Thyroid gland (tissue), 4 donors: ENCODE measurements at regions not wholly inside any gene's neighbourhood (a gene's known extent, or its start where the extent isn't known, plus 50 kb on each side); places are given as distances from the start of the nearest gene placed in this dataset.

Experiments used
- DNase-seq, 2 donors: peaks; one replicate each; pipeline ENCODE4 v3.0.0-alpha.2; 2019
- H3K27ac ChIP-seq, 3 donors: fragments of 200-600 bp; sonication (generic); 1 replicate in 2 of 3; 2 replicates in 1 of 3; pipeline ENCODE4 v1.5.1; 2016 to 2019; ENCODE audit warnings: mild to moderate bottlenecking in 1 of 3, moderate library complexity in 1 of 3
- H3K27me3 ChIP-seq: fragments of 200-600 bp; sonication (generic); one replicate; pipeline ENCODE4 v1.5.1; 2019
- H3K36me3 ChIP-seq, 2 donors: fragments of 200-600 bp; sonication (generic); one replicate each; pipeline ENCODE4 v1.5.1; 2016 to 2019
- H3K4me1 ChIP-seq, 2 donors: fragments of 200-600 bp; sonication (generic); one replicate each; pipeline ENCODE4 v1.5.1; 2017 to 2019
- H3K4me3 ChIP-seq, 3 donors: fragments of 200-600 bp; sonication (generic); replicated peaks in 1 of 3; 1 replicate in 2 of 3; 2 replicates in 1 of 3; pipeline ENCODE4 v1.5.1; 2016; ENCODE audit warnings: mild to moderate bottlenecking in 1 of 3
- H3K9me3 ChIP-seq: fragments of 200-600 bp; sonication (generic); one replicate; pipeline ENCODE4 v1.5.1; 2017
- POLR2A ChIP-seq, 2 donors: fragments of 450-650 bp; IDR thresholded peaks; one replicate each; pipeline ENCODE4 v1.6.1; 2017; ENCODE audit warnings: antibody characterized with exemption in 2 of 2, mild to moderate bottlenecking in 2 of 2, moderate library complexity in 1 of 2
- WGBS, 2 donors: methylation state at CpG; one replicate each; pipeline ENCODE4 v1.1.5; 2017; 5-methylcytosine and 5-hydroxymethylcytosine counted together
- intact Hi-C: fragments of 100-400 bp; cut with DNase I; formaldehyde crosslinking; loops from one replicate; pipeline ENCODE4 v1.15.1; 2023
- TF ChIP-seq, protein P1 (sequence below), 6 experiments: fragments of 200-600 bp in 3 of 6; fragments of 450-650 bp in 3 of 6; sonication (generic) in 3 of 6; IDR thresholded peaks; one replicate each; pipeline ENCODE4 v1.5.1; 2016 to 2019; ENCODE audit warnings: antibody characterized with exemption in 6 of 6, mild to moderate bottlenecking in 2 of 6, inconsistent platforms in 1 of 6, moderate library complexity in 1 of 6

DNA sequence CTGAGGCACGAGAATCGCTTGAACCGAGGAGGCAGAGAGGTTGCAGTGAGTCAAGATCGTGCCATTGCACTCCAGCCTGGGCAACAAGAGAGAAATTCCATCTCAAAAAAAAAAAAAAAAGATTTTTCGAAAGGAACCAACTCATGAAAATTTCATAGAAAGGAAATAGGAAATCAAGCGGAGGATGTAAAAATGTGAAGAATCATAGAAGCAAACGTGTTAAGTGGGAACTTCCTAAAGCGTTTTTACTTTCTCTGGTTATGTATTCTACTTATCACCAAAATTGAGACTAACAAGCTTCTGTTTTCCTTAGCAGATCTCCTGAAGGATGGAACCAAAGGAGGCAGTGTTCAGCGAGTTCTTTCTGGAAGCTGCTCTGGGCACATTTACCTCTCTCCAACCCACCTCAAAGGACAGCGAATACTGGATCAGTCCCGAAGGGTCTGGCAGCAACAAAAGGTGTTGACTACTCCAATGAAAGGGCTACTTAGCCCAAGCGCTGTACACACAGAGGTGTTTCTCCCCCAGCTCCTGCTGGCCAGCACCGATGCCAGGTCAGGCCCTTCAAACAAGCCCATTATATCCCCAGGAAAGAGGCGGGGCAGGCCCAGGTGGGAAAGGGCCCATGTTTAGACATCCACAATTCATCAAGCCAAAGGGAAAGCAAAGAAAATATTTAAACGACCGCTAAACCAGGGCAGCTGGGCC, 327.5 kb upstream of the JARID2 start:
- Histone ChIP-seq H3K9me3 (no peaks in the 10 kb centered on the region), H3K4me1 (no peaks in the 10 kb centered on the region), H3K4me3 (no peak overlapping the region), H3K27me3 (no peaks in the 10 kb centered on the region), H3K36me3 (no peaks in the 10 kb centered on the region), H3K27ac (no peak overlapping the region)
- intact Hi-C loops: no loop called here
- 82 to 87% methylated on average over 16 of the region's 16 CpGs for WGBS, 2 donors
- no peak for TF ChIP-seq POLR2A (IDR thresholded peaks at IDR 0.05)
- TF ChIP-seq, protein P1, sequence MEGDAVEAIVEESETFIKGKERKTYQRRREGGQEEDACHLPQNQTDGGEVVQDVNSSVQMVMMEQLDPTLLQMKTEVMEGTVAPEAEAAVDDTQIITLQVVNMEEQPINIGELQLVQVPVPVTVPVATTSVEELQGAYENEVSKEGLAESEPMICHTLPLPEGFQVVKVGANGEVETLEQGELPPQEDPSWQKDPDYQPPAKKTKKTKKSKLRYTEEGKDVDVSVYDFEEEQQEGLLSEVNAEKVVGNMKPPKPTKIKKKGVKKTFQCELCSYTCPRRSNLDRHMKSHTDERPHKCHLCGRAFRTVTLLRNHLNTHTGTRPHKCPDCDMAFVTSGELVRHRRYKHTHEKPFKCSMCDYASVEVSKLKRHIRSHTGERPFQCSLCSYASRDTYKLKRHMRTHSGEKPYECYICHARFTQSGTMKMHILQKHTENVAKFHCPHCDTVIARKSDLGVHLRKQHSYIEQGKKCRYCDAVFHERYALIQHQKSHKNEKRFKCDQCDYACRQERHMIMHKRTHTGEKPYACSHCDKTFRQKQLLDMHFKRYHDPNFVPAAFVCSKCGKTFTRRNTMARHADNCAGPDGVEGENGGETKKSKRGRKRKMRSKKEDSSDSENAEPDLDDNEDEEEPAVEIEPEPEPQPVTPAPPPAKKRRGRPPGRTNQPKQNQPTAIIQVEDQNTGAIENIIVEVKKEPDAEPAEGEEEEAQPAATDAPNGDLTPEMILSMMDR (IDR thresholded peaks at IDR 0.05): no peak
- no peak for DNase-seq

DNA sequence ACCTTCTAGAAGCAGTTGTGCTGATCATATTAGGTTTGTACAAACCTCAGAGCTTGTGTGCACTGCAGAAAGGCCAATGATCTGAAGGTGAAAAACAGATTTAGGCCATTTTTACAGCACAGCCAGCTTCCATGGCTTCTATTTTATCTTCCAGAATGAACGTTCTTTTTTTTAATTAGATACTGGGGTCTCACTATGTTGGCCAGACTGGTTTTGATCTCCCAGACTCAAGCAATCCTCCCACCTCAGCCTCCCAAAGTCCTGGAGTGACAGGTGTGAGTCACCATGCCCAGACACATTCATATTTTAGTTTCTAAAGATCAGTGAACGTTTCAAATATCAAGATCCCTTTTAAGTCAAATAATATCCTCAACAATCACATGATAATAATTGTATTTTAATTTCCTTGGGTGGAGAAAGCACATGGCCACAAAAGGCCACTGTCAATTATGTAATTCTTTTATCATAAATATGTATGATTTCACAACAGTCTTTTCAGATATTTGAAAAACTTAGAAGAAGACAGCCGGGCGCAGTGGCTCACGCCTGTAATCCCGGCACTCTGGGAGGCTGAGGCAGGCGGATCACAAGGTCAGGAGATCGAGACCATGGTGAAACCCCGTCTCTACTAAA, 326.7 kb upstream of the JARID2 start:
- Histone ChIP-seq H3K27me3 (no peaks in the 10 kb centered on the region), H3K36me3 (no peaks in the 10 kb centered on the region), H3K4me3 (no peak overlapping the region), H3K27ac (no peak overlapping the region), H3K9me3 (no peaks in the 10 kb centered on the region), H3K4me1 (no peaks in the 10 kb centered on the region)
- TF ChIP-seq, protein P1 (IDR thresholded peaks at IDR 0.05): no peak
- TF ChIP-seq POLR2A (IDR thresholded peaks at IDR 0.05): no peak
- DNase-seq: no peak
- intact Hi-C loops: no loop called here
- 92 to 96% methylated on average over 9 of the region's 9 CpGs for WGBS, 2 donors

DNA sequence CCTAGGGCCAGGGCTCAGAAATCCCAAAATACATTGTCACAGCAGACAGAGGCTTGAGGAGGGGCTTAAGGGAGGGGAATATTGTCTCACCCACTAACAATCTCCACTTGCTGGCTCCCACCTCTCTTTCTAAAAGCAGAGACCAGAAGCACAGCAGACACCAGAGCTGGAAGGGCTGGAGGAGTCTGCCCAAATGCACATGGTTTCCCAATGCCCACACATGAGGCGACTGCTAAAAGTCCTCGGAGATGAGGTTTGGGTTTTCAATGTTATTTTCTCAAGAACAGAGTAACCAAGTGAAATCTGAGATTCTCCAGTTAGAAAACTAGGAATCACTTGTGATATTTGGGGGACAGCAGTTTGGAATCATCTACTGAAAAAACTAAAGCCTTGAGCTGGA, 325.6 kb upstream of the JARID2 start:
- no peak for TF ChIP-seq POLR2A (IDR thresholded peaks at IDR 0.05)
- TF ChIP-seq, protein P1 (IDR thresholded peaks at IDR 0.05): no peak

DNA sequence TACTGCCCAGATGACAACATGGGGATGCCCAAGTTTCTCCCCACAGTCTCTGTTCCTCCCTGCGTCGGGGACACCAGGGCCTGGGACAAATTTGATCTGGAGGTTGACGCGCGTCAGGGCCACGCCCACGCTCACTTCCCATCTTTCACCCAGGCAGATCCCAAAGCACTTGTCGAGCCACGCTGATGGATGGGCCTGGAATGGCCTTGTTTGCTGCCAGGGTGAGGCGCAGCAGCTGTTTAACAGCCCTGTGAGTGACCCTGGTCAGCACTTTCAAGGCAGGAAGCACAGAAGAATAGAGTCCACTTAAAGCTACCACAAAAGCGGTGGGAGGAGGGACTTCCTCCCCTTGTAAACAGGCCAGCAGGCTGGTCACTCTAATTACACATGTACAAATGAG, 324.7 kb upstream of the JARID2 start:
- intact Hi-C loops: no loop called here
- no peaks in the 10 kb centered on the region for H3K36me3 ChIP-seq
- H3K27me3 ChIP-seq: no peaks in the 10 kb centered on the region
- no peak overlapping the region for H3K4me3 ChIP-seq
- H3K9me3 ChIP-seq: no peaks in the 10 kb centered on the region
- WGBS, 2 donors: 55 to 69% methylated on average over 11 of the region's 11 CpGs
- TF ChIP-seq, protein P1 (IDR thresholded peaks at IDR 0.05): no peak
- TF ChIP-seq POLR2A (IDR thresholded peaks at IDR 0.05): no peak
- H3K4me1 ChIP-seq: peaks cover 0 to 20% of the 10 kb centered on the region in 2 donors
- H3K27ac ChIP-seq: no peak overlapping the region
- peak; percentile 11 to 30 for DNase-seq

More for the DNA sequence above, 325.6 kb upstream of the JARID2 start:
- Histone ChIP-seq H3K27ac (no peak overlapping the region), H3K4me3 (no peak overlapping the region), H3K9me3 (no peaks in the 10 kb centered on the region), H3K27me3 (no peaks in the 10 kb centered on the region), H3K4me1 (peaks cover 0 to 11% of the 10 kb centered on the region in 2 donors), H3K36me3 (no peaks in the 10 kb centered on the region)
- WGBS, 2 donors: 93 to 97% methylated on average over 2 of the region's 2 CpGs
- intact Hi-C loops: no loop called here
- no peak for DNase-seq
